IPS-NIHi7 (cell line): ENCODE measurements at regions not wholly inside any gene's neighbourhood (a gene's known extent, or its start where the extent isn't known, plus 50 kb on each side); places are given as distances from the start of the nearest gene placed in this dataset.
"Not testable (repeated sequence)": the region's sequence is repeated elsewhere in the genome, so short reads cannot be mapped to it uniquely, and the experiment has no call there.

Experiments
- DNase-seq: peaks from one replicate; pipeline ENCODE4 v3.0.0; 2012; ENCODE audit warnings: mixed read lengths; ENCODE audit errors: extremely low spot score

GRCh38 chr21:16218682-16219343, 489.0 kb downstream of the USP25 start:
- DNase-seq, result no peak

GRCh38 chr21:16224756-16225155, 495.0 kb downstream of the USP25 start:
- DNase-seq, result not testable (repeated sequence)

- peak; percentile 8 for DNase-seq
Measured at GRCh38 chr21:16239659-16240265, 510.0 kb downstream of the USP25 start.

GRCh38 chr21:16241016-16241415, 511.2 kb downstream of the USP25 start:
- no peak for DNase-seq

- DNase-seq, result peak; percentile 70
Measured at GRCh38 chr21:16241479-16241963, 511.7 kb downstream of the USP25 start.

- no peak for DNase-seq
Measured at GRCh38 chr21:16243396-16243795, 513.6 kb downstream of the USP25 start.

- no peak for DNase-seq
Measured at GRCh38 chr21:16248705-16249104, 518.9 kb downstream of the USP25 start.

GRCh38 chr21:16250273-16250672, 520.5 kb downstream of the USP25 start:
- DNase-seq, result no peak

- DNase-seq, result no peak
Measured at GRCh38 chr21:16258844-16259611, 529.2 kb downstream of the USP25 start.

- DNase-seq, result no peak
Measured at GRCh38 chr21:16262091-16262490, 532.3 kb downstream of the USP25 start.

- DNase-seq, result no peak
Measured at GRCh38 chr21:16264319-16264718, 534.5 kb downstream of the USP25 start.

GRCh38 chr21:16269476-16269875, 539.7 kb downstream of the USP25 start:
- no peak for DNase-seq

- DNase-seq, result peak; percentile 15
Measured at GRCh38 chr21:16279731-16280581, 550.2 kb downstream of the USP25 start.

- no peak for DNase-seq
Measured at GRCh38 chr21:16280686-16281091, 550.9 kb downstream of the USP25 start.

GRCh38 chr21:16283516-16283915, 553.7 kb downstream of the USP25 start:
- DNase-seq, result no peak

- no peak for DNase-seq
Measured at GRCh38 chr21:16285605-16286126, 555.9 kb downstream of the USP25 start.

GRCh38 chr21:16287046-16287445, 557.3 kb downstream of the USP25 start:
- DNase-seq, result no peak

- no peak for DNase-seq
Measured at GRCh38 chr21:16291296-16291695, 561.5 kb downstream of the USP25 start.

GRCh38 chr21:16294128-16294527, 564.3 kb downstream of the USP25 start:
- DNase-seq, result no peak

GRCh38 chr21:16302851-16303282, 573.1 kb downstream of the USP25 start:
- no peak for DNase-seq
